AG09319 (cell line): ENCODE measurements at regions not wholly inside any gene's neighbourhood (a gene's known extent, or its start where the extent isn't known, plus 50 kb on each side); places are given as distances from the start of the nearest gene placed in this dataset.

Source experiments
- DNase-seq: peaks from one replicate; pipeline ENCODE4 v3.0.0-alpha.2; 2010; ENCODE audit warnings: low read depth; ENCODE audit errors: extremely low read depth
- TF ChIP-seq, protein P1 (sequence below): IDR thresholded peaks from 2 replicates; pipeline ENCODE4 v1.5.1; 2011; ENCODE audit warnings: low read depth, mild to moderate bottlenecking, inconsistent platforms, low read length, moderate library complexity

DNA sequence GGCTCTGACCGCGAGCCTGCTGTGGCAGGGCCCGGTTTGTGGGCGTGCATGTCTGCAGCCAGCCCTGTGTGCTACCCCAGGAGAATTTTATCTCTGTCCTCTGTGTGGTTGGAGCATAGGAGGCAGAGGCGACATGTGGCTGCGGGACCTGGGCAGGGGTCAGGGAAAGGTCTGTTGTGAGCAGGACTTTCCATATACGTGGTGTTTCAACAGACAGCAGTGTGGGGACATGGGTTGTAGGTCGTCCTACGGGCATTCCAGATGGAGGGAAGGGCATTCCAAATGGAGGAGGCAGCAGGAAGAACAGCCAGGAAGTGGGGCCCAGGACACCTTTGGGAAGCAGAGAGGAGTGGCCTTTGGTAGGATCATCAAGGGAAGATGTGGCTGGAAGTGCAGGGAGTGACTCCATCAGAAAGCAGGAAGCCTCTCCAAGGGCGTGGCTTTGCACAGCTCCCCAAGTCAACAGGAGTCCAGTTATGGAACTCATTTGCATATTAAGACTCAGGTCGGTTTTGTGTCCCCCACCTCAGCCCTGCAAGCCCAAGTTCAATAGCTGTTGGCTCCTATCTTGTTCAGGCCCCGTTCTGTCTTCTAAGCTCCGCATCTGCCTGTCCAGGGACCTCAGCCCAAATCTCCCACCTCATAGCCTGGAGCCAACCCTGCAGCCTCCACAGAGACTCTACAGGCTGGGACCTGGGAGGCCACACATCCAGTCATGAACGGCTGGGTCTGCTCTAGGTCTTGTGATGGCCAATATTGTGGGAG lies 309.1 kb downstream of the MATN1 start:
- TF ChIP-seq, protein P1, sequence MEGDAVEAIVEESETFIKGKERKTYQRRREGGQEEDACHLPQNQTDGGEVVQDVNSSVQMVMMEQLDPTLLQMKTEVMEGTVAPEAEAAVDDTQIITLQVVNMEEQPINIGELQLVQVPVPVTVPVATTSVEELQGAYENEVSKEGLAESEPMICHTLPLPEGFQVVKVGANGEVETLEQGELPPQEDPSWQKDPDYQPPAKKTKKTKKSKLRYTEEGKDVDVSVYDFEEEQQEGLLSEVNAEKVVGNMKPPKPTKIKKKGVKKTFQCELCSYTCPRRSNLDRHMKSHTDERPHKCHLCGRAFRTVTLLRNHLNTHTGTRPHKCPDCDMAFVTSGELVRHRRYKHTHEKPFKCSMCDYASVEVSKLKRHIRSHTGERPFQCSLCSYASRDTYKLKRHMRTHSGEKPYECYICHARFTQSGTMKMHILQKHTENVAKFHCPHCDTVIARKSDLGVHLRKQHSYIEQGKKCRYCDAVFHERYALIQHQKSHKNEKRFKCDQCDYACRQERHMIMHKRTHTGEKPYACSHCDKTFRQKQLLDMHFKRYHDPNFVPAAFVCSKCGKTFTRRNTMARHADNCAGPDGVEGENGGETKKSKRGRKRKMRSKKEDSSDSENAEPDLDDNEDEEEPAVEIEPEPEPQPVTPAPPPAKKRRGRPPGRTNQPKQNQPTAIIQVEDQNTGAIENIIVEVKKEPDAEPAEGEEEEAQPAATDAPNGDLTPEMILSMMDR: no peak
- DNase-seq: no peak

DNA sequence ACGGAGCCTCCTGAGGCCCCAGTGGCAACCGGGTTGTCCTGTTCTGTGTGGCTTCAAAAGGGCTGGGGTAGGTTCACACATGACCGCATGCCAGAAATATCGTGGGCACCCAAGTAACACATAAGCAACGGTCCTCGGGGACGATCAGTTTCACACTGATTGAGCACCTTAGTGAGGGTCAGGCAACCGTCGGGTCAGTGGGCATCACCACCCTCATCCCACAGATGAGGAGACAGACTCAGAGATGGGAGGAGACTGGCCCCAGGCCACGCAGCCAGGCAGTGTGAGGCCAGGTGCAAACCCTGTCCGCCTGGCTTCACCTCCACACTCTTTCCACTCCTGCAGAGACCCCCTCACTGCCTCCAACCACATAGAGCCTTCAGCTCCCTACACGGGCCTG lies 309.8 kb downstream of the MATN1 start:
- TF ChIP-seq, protein P1: no peak
- no peak for DNase-seq

DNA sequence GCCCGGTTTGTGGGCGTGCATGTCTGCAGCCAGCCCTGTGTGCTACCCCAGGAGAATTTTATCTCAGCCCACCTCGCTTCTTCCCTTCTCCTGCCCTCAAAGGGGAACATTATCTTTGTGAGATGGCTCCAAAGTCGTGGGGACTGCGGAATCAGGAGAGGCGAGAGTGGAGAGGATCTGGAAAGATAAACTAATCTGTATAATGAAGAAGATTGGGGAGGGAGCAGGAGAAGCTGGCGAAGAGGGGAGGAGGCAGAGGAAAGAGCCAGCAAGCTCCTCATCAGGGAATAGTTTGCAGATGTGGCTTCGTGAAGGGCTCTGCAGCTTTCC lies 310.3 kb downstream of the MATN1 start:
- TF ChIP-seq, protein P1: no peak
- DNase-seq: no peak

DNA sequence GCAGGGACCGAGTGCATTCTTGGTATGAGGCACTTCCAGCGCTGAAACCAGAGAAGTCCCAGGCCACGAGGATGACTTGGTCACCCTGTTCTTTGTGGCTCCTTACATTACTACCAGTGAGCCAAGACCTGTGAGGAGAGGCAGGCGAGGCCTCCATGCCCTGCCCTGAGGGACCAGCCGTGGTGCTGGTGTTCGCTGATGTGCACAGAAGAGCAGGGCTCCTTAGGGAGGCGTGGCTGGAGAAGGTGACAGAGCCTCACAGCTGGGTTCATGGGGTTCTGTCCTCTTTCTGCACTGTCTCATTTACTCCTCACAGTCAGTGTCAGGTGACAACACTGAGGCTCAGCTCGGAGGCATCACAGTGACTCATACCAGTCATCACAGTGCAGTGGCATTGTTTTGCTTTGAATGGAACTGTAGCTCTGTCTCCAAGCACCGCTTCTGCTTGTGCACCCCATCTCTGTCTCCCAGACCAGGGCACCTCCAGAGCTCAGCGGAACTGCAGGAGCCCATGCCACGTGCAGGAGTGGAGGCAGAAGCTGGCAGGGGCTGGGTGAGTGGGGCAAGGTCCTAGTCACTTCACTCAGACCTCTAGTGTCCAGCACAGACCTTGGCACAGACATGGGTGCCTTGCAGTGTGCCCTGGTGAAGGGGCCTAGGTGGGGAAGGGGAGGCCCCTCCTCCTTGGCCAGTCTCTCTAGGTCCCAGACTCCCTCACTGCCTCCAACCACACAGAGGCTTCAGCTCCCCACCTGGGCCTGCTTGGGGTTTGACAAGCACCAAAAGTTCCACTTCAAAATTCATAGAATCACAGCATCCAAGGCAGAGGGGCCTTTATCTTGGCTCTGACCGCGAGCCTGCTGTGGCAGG lies 310.9 kb downstream of the MATN1 start:
- TF ChIP-seq, protein P1: no peak
- no peak for DNase-seq

DNA sequence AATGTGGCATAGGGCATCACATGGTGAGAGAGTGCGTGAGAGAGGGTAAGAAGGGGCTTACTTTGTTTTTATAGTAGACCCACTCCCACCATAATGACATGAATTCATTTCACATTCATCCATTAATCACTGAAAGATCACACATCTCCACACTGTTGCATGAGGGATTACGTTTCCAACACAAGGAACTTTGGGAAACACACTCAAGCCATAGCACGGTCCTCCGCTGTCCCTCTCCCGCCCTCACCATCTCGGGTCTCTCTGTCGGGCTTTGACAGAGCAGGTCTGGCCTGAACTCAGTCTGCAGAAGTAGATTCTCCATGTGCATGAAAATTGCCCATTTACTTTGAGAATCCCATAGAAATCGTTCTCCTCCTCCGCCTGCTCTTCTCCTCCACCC lies 312.2 kb downstream of the MATN1 start:
- TF ChIP-seq, protein P1: no peak
- no peak for DNase-seq

DNA sequence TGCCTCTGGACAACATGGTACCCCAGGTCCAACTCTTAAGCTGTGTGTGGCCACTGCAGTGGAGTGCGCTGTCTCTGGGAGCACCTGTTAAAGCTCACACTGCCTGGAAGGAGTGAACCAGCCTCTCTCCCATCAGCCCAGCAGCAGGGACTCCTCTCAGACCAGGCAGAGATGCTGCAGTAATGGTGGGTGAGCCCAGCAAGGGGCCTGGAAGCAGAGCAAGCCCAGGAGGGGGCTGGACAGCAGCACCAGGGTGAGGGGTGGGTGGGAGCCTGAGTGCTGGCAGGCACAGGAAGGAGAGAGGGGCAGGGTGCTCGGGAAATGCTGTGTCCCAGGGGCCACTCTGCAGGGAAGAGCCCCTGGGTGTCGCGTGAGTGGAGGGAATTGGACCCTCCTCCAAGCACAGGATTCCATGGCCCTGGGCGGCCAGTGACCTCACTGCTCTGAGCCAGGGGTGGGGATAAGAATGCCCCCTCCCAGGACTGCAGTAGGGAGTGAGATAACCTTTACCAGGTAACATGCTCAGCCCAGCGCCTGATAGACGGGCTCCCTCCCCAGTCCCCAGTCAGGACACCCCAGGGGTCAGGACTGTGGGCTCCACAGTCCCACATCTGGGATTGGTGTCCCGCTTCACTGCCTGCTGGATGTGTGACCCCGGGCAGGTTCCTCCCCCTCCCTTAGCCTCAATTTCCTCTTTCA lies 313.1 kb downstream of the MATN1 start:
- TF ChIP-seq, protein P1: no peak
- DNase-seq: no peak
